ENCODE measurements at regions not wholly inside any gene's neighbourhood (a gene's known extent, or its start where the extent isn't known, plus 50 kb on each side); places are given as distances from the start of the nearest gene placed in this dataset.

DNA sequence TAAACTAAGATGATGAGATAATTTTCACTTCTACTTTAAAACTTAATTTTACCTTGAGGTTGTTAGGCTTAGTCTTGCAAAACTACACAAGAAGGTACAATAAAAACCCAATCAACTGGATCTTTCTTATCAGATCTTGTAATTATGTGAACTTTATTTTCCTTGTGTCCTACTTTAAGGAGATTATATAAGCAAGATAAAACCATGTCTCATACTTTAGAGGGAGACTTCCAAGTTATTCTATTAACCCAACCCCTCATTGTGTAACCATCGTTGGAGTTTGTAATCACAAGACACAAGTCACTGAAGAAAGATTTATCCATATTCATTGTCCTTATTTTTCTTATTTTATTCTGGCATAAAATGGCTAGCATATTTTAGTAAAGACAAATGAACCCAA lies 165.6 kb downstream of the SERPINI1 start:
- no peak for DNase-seq (ENCODE audit: low spot score)
- TF ChIP-seq, protein P1, sequence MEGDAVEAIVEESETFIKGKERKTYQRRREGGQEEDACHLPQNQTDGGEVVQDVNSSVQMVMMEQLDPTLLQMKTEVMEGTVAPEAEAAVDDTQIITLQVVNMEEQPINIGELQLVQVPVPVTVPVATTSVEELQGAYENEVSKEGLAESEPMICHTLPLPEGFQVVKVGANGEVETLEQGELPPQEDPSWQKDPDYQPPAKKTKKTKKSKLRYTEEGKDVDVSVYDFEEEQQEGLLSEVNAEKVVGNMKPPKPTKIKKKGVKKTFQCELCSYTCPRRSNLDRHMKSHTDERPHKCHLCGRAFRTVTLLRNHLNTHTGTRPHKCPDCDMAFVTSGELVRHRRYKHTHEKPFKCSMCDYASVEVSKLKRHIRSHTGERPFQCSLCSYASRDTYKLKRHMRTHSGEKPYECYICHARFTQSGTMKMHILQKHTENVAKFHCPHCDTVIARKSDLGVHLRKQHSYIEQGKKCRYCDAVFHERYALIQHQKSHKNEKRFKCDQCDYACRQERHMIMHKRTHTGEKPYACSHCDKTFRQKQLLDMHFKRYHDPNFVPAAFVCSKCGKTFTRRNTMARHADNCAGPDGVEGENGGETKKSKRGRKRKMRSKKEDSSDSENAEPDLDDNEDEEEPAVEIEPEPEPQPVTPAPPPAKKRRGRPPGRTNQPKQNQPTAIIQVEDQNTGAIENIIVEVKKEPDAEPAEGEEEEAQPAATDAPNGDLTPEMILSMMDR (IDR thresholded peaks at IDR 0.05; ENCODE audit: extremely low read depth, insufficient read depth, missing control alignments), result no peak
- in situ Hi-C loops (cut with MboI; ENCODE audit: low pct_unique_long_range_greater_than_20kb, low sequenced_read_pairs, unreplicated experiment), result no loop called here

DNA sequence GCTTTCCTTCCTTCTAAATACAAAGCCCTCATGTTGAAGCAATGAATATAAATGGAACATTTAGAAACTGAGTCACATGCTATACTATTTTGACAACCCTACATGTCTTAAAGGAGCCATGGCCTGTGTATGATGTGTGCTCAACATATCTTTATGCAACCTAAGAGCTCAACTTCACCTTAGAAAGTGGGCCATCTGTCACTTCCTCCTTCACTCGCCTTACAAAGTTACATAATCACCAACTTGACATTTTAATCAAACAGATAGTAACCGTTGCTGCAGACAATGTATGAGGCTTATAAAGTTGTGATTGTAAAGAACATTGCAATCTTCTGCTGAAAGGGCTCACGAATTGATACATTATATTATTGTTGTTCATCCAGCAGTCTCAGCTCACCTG lies 163.6 kb downstream of the SERPINI1 start:
- no peak for DNase-seq (ENCODE audit: low spot score)
- in situ Hi-C loops (cut with MboI; ENCODE audit: low pct_unique_long_range_greater_than_20kb, low sequenced_read_pairs, unreplicated experiment), result loop anchor here (25.0 kb wide), 1 partner anchor 512 kb away; the partner anchor contains the start of gene ZBBX
- TF ChIP-seq, protein P1 (IDR thresholded peaks at IDR 0.05; ENCODE audit: extremely low read depth, insufficient read depth, missing control alignments), result no peak

DNA sequence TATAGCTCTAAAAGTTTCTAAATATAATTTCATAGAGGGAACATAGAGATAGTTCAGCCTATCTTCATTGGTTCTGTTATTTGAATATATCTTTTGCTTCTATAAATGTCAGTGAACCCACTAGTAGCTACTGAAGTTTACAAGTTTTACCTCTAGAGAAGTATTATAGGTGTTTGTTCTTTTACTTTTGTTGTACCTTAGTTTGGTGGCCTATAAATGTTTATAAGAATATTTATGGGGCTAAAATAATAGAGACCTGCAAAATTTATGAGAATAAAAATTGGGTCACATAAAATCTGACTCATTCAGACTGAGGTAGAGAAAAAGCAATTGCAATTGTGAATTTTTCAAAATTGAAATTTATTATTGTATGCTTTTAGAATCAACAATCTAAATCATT lies 162.6 kb downstream of the SERPINI1 start:
- in situ Hi-C loops (cut with MboI; ENCODE audit: low pct_unique_long_range_greater_than_20kb, low sequenced_read_pairs, unreplicated experiment), result loop anchor here (25.0 kb wide), 1 partner anchor 511 kb away; the partner anchor contains the start of gene ZBBX
- DNase-seq (ENCODE audit: low spot score), result no peak
- TF ChIP-seq, protein P1 (IDR thresholded peaks at IDR 0.05; ENCODE audit: extremely low read depth, insufficient read depth, missing control alignments), result no peak

DNA sequence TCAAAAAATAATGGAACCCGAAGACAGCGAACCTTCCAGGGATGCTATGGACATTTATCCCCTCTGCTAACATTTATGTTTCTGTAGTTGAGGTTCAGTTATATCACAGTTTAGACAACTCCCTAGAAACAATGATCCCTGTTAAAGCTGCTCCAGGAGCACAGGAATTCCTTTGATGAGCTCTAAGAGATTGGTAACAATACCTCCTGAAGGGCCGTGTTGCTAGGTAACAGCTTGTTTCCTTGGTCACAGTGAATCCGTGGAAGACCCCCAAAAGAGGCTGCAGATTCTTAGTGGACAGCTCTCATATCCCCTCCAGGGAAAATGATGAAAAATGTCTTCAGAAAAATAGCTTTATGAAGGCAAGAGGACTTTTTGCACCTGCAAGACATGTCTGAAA lies 160.2 kb downstream of the SERPINI1 start:
- in situ Hi-C loops (cut with MboI; ENCODE audit: low pct_unique_long_range_greater_than_20kb, low sequenced_read_pairs, unreplicated experiment), result loop anchor here (25.0 kb wide), 1 partner anchor 508 kb away; the partner anchor contains the start of gene ZBBX
- DNase-seq (ENCODE audit: low spot score), result no peak
- TF ChIP-seq, protein P1 (IDR thresholded peaks at IDR 0.05; ENCODE audit: extremely low read depth, insufficient read depth, missing control alignments), result no peak

DNA sequence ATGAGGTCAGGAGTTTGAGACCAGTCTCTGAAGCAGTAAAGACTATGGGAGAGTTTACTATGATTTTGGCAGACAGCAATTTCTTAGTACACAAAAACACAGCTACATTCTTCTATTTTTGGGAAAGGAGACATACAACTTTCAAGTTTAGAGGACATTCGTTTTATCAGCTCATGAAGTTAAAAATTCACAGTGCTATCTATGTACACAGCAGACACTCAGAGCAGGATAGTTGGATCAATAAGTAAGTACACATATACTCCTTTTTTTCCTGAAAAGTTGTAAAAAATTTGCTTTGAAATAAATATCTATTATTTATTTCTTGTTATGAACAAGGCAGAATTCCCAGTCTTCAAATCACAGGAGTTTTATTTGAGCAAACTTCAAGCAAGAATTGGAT lies 159.7 kb downstream of the SERPINI1 start:
- TF ChIP-seq, protein P1 (IDR thresholded peaks at IDR 0.05; ENCODE audit: extremely low read depth, insufficient read depth, missing control alignments), result no peak
- in situ Hi-C loops (cut with MboI; ENCODE audit: low pct_unique_long_range_greater_than_20kb, low sequenced_read_pairs, unreplicated experiment), result loop anchor here (25.0 kb wide), 1 partner anchor 508 kb away; the partner anchor contains the start of gene ZBBX
- DNase-seq (ENCODE audit: low spot score), result no peak

DNA sequence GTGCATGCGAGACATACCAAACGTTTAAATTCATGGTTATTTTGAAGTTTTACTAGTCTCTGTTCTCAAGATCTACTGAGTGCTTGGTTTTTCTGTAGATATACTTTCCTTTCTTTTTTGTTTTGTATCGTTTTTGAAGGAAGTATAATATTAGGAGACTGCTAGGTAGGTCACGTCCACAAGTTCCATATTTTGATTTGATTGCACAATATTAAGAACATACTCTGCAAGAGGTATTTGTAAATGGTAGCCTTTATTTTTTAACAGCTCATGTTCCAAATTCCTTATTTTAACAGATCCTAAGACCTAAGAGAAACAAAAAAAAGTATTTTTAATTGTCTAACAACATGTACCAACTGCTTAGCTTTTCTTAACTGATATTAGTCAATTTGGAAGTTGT lies 156.7 kb downstream of the SERPINI1 start:
- TF ChIP-seq, protein P1 (IDR thresholded peaks at IDR 0.05; ENCODE audit: extremely low read depth, insufficient read depth, missing control alignments), result no peak
- in situ Hi-C loops (cut with MboI; ENCODE audit: low pct_unique_long_range_greater_than_20kb, low sequenced_read_pairs, unreplicated experiment), result loop anchor here (25.0 kb wide), 1 partner anchor 505 kb away; the partner anchor contains the start of gene ZBBX
- no peak for DNase-seq (ENCODE audit: low spot score)
